Muscle layer of duodenum (tissue), 2 donors: ENCODE measurements at regions not wholly inside any gene's neighbourhood (a gene's known extent, or its start where the extent isn't known, plus 50 kb on each side); places are given as distances from the start of the nearest gene placed in this dataset.

Experiments used
- H3K27ac ChIP-seq: one replicate; pipeline ENCODE4 v1.7.0; 2013; ENCODE audit warnings: mild to moderate bottlenecking, low read length
- H3K27me3 ChIP-seq: one replicate; pipeline ENCODE4 v1.7.0; 2013; ENCODE audit warnings: low read depth, mild to moderate bottlenecking, control low read depth, low read length
- H3K36me3 ChIP-seq, 2 donors: one replicate each; pipeline ENCODE4 v1.7.0; 2013; ENCODE audit warnings: low read length in 2 of 2, control low read depth in 1 of 2, mild to moderate bottlenecking in 1 of 2; ENCODE audit not compliant: insufficient read depth in 2 of 2, control insufficient read depth in 1 of 2
- H3K4me1 ChIP-seq, 2 donors: one replicate each; pipeline ENCODE4 v1.7.0; 2013; ENCODE audit warnings: low read length in 2 of 2, mild to moderate bottlenecking in 2 of 2, control low read depth in 1 of 2, moderate library complexity in 1 of 2; ENCODE audit not compliant: insufficient read depth in 2 of 2, control insufficient read depth in 1 of 2
- H3K4me3 ChIP-seq, 2 donors: one replicate each; pipeline ENCODE4 v1.7.0; 2013; ENCODE audit warnings: low read length in 2 of 2, low read depth in 1 of 2, mild to moderate bottlenecking in 1 of 2
- H3K9me3 ChIP-seq, 2 donors: one replicate each; pipeline ENCODE4 v1.7.0; 2013; ENCODE audit warnings: low read length in 2 of 2, control low read depth in 1 of 2, mild to moderate bottlenecking in 1 of 2; ENCODE audit not compliant: control insufficient read depth in 1 of 2
- donor health status: healthy.

DNA sequence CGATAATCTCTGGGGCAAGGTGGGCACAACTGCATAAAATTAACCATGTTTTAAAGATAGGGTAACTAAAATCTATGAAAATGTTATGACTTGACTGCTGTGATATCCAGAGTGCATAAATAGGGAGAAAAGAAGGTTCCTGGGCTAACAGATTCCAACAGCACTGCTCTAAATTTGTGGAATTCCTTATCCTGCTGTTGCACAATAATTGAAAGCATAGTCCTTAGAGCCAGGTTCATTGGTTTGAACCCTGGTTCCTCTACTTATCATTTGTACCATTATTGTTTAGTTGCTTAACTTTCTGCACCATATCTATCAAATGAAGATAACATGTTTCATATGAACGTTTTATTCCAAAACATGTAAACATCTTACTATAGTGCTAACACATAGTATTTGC lies 219.0 kb downstream of the NUF2 start:
- H3K4me1 ChIP-seq = no peaks in the 10 kb centered on the region
- no peaks in the 10 kb centered on the region for H3K36me3 ChIP-seq
- H3K27ac ChIP-seq = no peak overlapping the region
- no peaks in the 10 kb centered on the region for H3K27me3 ChIP-seq
- no peak overlapping the region for H3K4me3 ChIP-seq
- H3K9me3 ChIP-seq = no peaks in the 10 kb centered on the region

DNA sequence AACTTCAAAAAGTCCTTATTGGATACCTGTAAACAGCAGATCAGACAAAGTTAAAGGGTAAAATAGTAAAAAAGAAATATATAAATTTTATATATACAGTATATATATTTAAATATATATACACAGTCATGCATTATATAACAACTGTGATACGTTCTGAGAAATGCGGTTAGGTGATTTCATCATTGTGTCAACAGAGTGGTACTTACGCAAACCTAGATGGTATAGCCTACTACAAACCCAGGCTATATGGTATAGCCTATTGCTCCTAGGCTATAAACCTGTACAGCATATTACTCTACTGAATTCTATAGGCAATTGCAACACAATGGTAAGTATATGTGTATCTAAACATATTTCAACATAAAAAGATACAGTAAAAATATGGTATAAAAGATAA lies 222.7 kb downstream of the NUF2 start:
- H3K36me3 ChIP-seq = no peaks in the 10 kb centered on the region
- no peaks in the 10 kb centered on the region for H3K4me1 ChIP-seq
- H3K4me3 ChIP-seq = no peak overlapping the region
- H3K27me3 ChIP-seq = no peaks in the 10 kb centered on the region
- no peaks in the 10 kb centered on the region for H3K9me3 ChIP-seq
- no peak overlapping the region for H3K27ac ChIP-seq

DNA sequence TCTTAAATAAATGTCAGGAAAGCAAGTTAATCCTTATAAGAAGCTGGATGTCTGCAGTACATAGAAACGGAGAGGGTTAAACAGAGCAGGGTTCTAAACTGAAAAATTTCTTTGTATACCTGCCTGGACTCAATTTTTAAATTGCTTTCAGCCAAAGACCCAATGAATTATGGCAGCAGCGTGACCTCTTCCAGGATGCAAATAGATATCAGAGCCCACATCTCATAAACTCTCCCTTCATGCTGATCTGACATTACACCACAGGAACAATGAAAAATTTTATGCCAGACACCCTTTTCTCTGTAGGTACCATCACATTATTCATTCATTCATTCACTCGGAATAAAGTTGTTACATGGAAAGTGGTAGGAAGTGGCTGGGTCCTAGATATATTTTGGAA lies 236.4 kb downstream of the NUF2 start:
- H3K27ac ChIP-seq = no peak overlapping the region
- H3K27me3 ChIP-seq = no peaks in the 10 kb centered on the region
- no peaks in the 10 kb centered on the region for H3K36me3 ChIP-seq
- no peaks in the 10 kb centered on the region for H3K4me1 ChIP-seq
- no peaks in the 10 kb centered on the region for H3K9me3 ChIP-seq
- no peak overlapping the region for H3K4me3 ChIP-seq

DNA sequence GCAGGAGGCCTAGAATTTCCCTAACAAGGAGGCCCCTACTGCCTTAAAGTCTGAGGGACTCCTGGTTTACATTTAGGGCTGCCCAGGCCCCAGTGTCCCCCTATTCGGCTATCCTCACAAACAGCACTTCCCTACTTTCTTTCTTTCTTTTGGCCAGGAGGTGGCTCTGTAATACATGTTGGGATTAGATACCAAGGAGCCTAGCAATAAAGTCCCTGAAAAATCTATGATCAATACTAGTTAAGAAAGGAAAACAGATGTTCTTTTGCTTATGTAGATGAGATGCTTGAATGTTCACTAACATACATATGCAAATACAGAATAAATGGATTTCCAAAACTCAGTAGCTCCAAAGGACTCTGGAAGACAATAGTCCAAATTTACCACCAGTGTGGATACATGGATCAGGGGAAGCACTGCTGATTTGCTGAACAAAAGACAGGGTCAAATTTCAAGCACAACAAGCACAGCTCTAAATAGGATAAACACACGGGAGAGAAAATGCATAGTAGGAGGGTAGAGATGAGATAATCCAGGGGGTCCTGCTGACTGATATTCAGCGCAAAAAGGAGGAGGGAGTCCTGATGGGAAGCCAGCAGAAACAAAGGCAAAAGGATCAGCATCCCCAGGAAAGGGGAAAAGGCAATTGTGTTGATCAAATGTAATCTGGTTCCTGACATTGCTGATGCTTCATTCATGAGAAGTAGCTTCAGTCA lies 240.0 kb downstream of the NUF2 start:
- Histone ChIP-seq H3K4me3 (no peak overlapping the region), H3K36me3 (no peaks in the 10 kb centered on the region), H3K27ac (no peak overlapping the region), H3K9me3 (no peaks in the 10 kb centered on the region), H3K27me3 (no peaks in the 10 kb centered on the region), H3K4me1 (no peaks in the 10 kb centered on the region)

DNA sequence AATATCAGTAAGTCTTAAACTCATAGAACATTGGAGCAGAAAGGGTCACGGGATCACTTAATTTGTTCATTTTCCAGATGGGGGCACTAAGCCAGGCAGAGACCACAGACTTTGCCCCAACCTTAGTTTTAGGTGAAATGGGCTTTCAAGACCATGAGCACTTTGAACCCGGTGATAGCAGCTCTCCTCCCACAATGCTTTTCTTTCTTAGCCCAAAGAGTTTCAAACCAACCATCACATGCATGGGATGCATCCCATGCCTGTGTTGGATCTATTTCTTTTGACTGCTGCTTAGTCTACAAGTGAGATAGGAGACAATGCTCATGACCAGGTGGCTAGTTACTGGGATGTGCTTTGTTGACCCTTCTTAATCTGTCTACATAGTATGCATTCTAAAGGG lies 240.6 kb downstream of the NUF2 start:
- H3K9me3 ChIP-seq = no peaks in the 10 kb centered on the region
- H3K36me3 ChIP-seq = no peaks in the 10 kb centered on the region
- H3K4me3 ChIP-seq = no peak overlapping the region
- no peaks in the 10 kb centered on the region for H3K27me3 ChIP-seq
- no peak overlapping the region for H3K27ac ChIP-seq
- no peaks in the 10 kb centered on the region for H3K4me1 ChIP-seq

DNA sequence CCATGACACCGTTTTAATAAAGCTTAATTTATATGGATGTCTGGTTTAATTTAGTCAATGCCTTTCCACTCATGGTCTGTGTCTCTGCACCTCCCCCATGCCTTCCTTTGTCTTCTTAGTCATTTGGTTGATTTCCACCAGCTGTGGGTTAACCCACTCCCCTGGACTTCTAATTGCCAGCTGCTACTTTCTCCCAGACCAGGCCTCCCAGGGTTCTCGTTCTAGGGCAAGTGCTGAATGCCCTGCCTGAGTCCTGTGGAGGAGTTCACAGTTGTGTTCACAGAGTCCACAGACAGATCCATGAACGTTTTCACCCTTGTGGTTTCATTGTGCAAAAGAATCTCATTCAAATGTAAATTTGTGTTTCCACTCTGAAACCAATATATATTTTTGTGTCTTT lies 243.4 kb downstream of the NUF2 start:
- Histone ChIP-seq H3K36me3 (no peaks in the 10 kb centered on the region), H3K9me3 (no peaks in the 10 kb centered on the region), H3K4me3 (no peak overlapping the region), H3K4me1 (no peaks in the 10 kb centered on the region), H3K27me3 (no peaks in the 10 kb centered on the region), H3K27ac (no peak overlapping the region)

DNA sequence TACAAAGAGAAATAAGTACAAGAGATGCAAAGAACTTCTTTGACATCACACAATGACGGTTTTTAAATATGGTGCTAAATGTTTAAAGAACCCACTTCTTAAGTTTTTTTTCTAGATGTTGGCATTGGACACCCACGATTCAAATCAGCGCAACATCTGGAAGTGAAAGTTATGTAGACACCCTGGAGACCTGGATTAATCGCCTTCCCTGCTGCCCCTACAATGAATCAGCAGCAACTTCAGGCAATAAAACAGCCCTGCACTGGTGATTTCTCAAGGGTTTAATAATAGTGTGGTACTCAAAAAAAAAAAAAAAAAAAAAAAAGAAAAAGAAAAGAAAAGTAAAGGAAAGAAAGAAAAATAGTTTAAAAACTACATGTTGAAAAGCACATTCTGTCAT lies 248.3 kb downstream of the NUF2 start:
- Histone ChIP-seq H3K27me3 (no peaks in the 10 kb centered on the region), H3K9me3 (no peaks in the 10 kb centered on the region), H3K4me1 (no peaks in the 10 kb centered on the region), H3K4me3 (no peak overlapping the region), H3K36me3 (no peaks in the 10 kb centered on the region), H3K27ac (no peak overlapping the region)

DNA sequence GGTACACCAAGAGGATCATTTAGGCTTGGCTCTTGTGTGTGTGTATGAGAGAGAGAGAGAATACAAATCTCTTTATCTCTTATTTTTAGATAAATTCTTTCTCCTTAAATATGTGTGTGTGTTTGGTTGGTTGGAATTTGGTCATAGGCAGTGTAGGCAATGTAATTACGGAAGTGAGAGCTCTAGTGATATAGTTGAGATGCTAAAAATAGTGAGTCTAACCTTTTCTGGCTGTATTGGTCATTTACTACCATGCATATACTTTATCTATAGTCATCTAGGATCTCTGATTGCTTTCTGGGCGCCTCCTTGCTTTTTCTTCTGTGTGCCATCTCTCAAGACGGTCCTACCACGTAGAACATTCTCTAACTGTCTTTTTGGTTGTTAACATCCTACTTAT lies 250.2 kb downstream of the NUF2 start:
- Histone ChIP-seq H3K4me3 (no peak overlapping the region), H3K27me3 (no peaks in the 10 kb centered on the region), H3K9me3 (no peaks in the 10 kb centered on the region), H3K36me3 (no peaks in the 10 kb centered on the region), H3K27ac (no peak overlapping the region), H3K4me1 (no peaks in the 10 kb centered on the region)

DNA sequence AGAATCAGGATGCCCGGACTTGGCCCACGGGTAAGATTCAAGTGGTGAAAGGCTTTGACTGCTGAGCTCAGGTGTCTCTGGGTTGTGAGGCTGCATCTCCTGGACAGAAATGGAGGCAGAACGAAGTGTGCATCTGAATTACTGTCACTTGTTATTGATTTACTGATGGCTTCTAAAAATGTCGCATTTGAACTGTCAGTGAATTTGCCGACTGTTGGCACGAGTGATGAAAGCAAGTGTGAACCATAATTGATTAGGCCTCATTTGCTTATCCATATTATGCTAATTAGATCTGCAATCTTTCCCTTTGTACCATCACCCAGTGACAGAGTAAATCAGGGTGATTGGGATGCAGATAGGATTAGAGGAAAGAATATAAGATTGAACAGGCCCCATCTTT lies 252.4 kb downstream of the NUF2 start:
- Histone ChIP-seq H3K27ac (no peak overlapping the region), H3K27me3 (no peaks in the 10 kb centered on the region), H3K9me3 (no peaks in the 10 kb centered on the region), H3K36me3 (no peaks in the 10 kb centered on the region), H3K4me1 (no peaks in the 10 kb centered on the region), H3K4me3 (no peak overlapping the region)

DNA sequence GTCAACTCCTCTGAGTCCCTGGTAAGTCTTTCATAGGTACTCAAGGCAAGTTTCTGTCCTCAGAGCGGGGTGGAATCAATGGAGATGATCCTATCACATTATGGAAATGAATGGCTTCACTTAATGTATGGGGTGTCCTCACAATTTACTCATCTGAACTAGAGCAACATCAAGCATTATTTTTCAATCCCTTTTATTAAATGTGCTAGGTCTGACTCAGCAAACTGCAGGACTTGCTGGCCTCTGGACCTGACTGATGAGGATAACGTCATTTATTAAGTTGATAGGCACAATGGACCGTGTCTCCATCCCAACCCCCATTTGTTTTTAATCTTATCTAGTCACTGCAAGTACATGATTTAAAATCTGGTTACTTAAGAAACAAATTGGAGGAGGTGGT lies 259.2 kb downstream of the NUF2 start:
- no peaks in the 10 kb centered on the region for H3K27me3 ChIP-seq
- no peak overlapping the region for H3K4me3 ChIP-seq
- no peaks in the 10 kb centered on the region for H3K36me3 ChIP-seq
- H3K9me3 ChIP-seq = no peaks in the 10 kb centered on the region
- no peak overlapping the region for H3K27ac ChIP-seq
- no peaks in the 10 kb centered on the region for H3K4me1 ChIP-seq

DNA sequence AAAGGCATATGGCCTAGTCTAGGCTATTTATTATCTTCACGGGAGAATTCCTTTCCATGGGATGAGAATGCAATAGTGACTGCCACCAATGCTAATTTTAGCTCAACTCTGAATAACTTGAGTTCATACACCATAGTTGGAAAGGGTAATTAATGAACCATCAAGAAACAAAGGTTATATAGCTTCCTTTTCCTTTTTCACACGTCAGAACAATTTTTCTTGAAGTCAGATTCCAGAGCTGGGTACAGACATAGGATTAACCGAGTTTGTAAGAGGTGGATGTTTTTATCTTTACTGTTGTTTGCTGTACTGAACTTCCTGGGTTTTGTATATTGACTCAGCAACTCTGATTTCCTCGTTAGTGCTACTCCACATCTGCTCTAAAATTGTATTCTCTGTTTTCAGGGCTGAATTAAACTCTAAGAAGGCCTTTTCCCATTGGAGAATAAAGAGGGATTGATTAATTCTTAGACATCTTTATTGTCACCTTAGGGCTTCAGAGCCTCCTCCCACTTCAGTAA lies 262.0 kb downstream of the NUF2 start:
- Histone ChIP-seq H3K9me3 (no peaks in the 10 kb centered on the region), H3K4me3 (no peak overlapping the region), H3K27me3 (no peaks in the 10 kb centered on the region), H3K36me3 (no peaks in the 10 kb centered on the region), H3K27ac (no peak overlapping the region), H3K4me1 (no peaks in the 10 kb centered on the region)

DNA sequence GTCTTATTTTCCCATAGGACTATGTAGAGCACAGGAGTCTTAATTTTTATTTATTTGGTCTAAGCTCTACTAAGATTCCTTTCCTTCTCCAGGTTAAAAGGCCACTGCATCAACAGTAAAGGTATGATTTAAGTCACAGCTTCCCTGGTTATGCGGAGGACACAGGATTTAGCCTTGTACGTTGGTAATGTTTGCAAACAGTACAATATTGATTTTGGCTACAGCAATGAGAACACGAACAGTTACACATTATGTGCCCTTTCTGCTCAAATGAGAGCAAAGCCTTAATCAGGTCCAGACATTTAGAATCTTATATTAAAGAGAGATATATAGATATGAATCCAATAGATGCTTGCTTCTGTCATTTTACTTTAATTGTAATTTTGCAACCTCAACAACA lies 264.0 kb downstream of the NUF2 start:
- H3K4me3 ChIP-seq = no peak overlapping the region
- no peaks in the 10 kb centered on the region for H3K36me3 ChIP-seq
- H3K27ac ChIP-seq = no peak overlapping the region
- no peaks in the 10 kb centered on the region for H3K27me3 ChIP-seq
- H3K9me3 ChIP-seq = no peaks in the 10 kb centered on the region
- no peaks in the 10 kb centered on the region for H3K4me1 ChIP-seq
